ENCODE measurements at regions not wholly inside any gene's neighbourhood (a gene's known extent, or its start where the extent isn't known, plus 50 kb on each side); places are given as distances from the start of the nearest gene placed in this dataset.

DNA sequence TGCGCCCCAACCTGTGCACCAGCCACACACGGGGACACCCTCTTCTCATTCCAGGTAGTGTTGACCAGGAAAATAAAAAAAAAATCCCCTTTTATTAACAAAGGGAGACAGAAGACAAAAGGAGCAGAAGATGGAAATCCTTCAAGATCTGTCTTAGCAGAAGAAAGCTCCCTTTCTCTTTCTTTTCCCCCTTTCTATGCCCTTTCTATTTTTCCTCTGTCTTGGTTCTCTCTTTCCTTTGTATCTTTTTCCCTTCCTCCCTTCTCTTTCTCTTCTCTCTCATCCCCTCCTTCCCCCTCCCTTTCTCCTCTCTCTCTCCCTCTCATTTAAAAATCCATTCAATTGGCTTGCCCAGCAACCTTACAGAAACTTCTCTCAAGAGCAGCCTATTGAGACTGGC lies 254.1 kb upstream of the ZFHX3 start:
- Histone ChIP-seq H2AK5ac (ENCODE audit: low read depth, low read length) (no peak overlapping the region), H2BK12ac (ENCODE audit: low read depth, low read length) (no peak overlapping the region), H3K27ac (ENCODE audit: low read depth, low read length) (no peak overlapping the region), H2BK15ac (ENCODE audit: low read length) (no peak overlapping the region), H3K4me2 (ENCODE audit: insufficient read depth in 1 of 2, low read depth in 2 of 2, low read length in 2 of 2) (no peak overlapping the region), H3K9ac (replicated peaks in 1 of 4; ENCODE audit: extremely low read depth in 1 of 4, low read depth in 3 of 4, low read length in 3 of 4) (no peak overlapping the region), H4K91ac (replicated peaks; ENCODE audit: insufficient read length, low read length) (no peak overlapping the region), H3K14ac (ENCODE audit: insufficient read length) (no peak overlapping the region), H3K18ac (ENCODE audit: extremely low read depth, low read length) (no peak overlapping the region), H2AFZ (ENCODE audit: low read length) (no peak overlapping the region), H3K9me3 (ENCODE audit: insufficient read depth in 2 of 2, low read depth in 1 of 2, low read length in 1 of 2) (no peaks in the 10 kb centered on the region), H3K4me3 (ENCODE audit: extremely low read depth in 1 of 4, insufficient read depth in 2 of 4, low read depth in 3 of 4, low read length in 4 of 4) (no peak overlapping the region), H3K79me1 (ENCODE audit: low read depth, low read length) (no peaks in the 10 kb centered on the region), H2BK20ac (ENCODE audit: low read length) (no peak overlapping the region), H4K5ac (ENCODE audit: insufficient read length, low read depth, low read length) (no peak overlapping the region), H4K8ac (ENCODE audit: extremely low read depth, insufficient read depth, low read length) (no peak overlapping the region), H3K36me3 (ENCODE audit: control insufficient read depth in 2 of 4, insufficient read depth in 4 of 4, low read length in 3 of 4) (no peaks in the 10 kb centered on the region), H3K27me3 (replicated peaks in 1 of 4; ENCODE audit: control insufficient read depth in 3 of 4, extremely low read depth in 1 of 4, insufficient read depth in 3 of 4, low read length in 3 of 4) (no peaks in the 10 kb centered on the region), H2BK5ac (ENCODE audit: low read depth, low read length) (no peak overlapping the region), H3K23me2 (ENCODE audit: low read depth, low read length) (no peaks in the 10 kb centered on the region), H3K4me1 (replicated peaks in 1 of 4; ENCODE audit: control insufficient read depth in 3 of 4, insufficient read depth in 4 of 4, low read length in 3 of 4) (peaks cover 0 to 10% (median 1%) of the 10 kb centered on the region in 4 experiments; a peak in 3 of 7 replicates), H3K79me2 (ENCODE audit: control insufficient read depth in 1 of 2, insufficient read depth in 2 of 2, low read length in 2 of 2) (no peaks in the 10 kb centered on the region), H2BK120ac (replicated peaks; ENCODE audit: low read depth, low read length) (no peak overlapping the region), H4K20me1 (replicated peaks in 1 of 2; ENCODE audit: control insufficient read depth in 1 of 2, insufficient read depth in 2 of 2, low read length in 2 of 2) (no peaks in the 10 kb centered on the region), H3K4ac (replicated peaks; ENCODE audit: insufficient read length, low read depth, low read length) (no peak overlapping the region), H3K23ac (ENCODE audit: insufficient read length) (no peak overlapping the region), H3K56ac (replicated peaks; ENCODE audit: insufficient read length, low read depth, low read length) (no peak overlapping the region)
- no peak for DNase-seq (ENCODE audit: low read depth in 1 of 2, low spot score in 2 of 2)
- FAIRE-seq = no peak
- TF ChIP-seq YY1 (IDR thresholded peaks at IDR 0.05; ENCODE audit: low read depth, low read length) (no peak), JUN (IDR thresholded peaks at IDR 0.05; ENCODE audit: low read depth, low read length) (no peak)
- TF ChIP-seq, protein P1, sequence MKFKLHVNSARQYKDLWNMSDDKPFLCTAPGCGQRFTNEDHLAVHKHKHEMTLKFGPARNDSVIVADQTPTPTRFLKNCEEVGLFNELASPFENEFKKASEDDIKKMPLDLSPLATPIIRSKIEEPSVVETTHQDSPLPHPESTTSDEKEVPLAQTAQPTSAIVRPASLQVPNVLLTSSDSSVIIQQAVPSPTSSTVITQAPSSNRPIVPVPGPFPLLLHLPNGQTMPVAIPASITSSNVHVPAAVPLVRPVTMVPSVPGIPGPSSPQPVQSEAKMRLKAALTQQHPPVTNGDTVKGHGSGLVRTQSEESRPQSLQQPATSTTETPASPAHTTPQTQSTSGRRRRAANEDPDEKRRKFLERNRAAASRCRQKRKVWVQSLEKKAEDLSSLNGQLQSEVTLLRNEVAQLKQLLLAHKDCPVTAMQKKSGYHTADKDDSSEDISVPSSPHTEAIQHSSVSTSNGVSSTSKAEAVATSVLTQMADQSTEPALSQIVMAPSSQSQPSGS (IDR thresholded peaks at IDR 0.05; ENCODE audit: low read length) = no peak
- WGBS, 2 experiments (ENCODE audit: extremely low coverage in 1 of 2, insufficient coverage in 1 of 2, insufficient read length in 1 of 2, insufficient replicate concordance in 2 of 2, low coverage in 1 of 2, low lambda C conversion rate in 2 of 2, missing lambda C conversion rate in 1 of 2) = 82% methylated on average over 2 of the region's 2 CpGs; no CpG with 5 or more reads in 1 of the 2 experiments
- CTCF ChIA-PET (ENCODE audit: partially characterized antibody) = interaction anchor here (0.7 kb wide), 1 partner anchor 50 kb away, joined by 3 read pairs; no protein-coding TSS in a partner anchor
- POLR2A ChIA-PET (ENCODE audit: partially characterized antibody) = no interaction called here

Measured in H1 (cell line).